ENCODE measurements at regions not wholly inside any gene's neighbourhood (a gene's known extent, or its start where the extent isn't known, plus 50 kb on each side); places are given as distances from the start of the nearest gene placed in this dataset.

DNA sequence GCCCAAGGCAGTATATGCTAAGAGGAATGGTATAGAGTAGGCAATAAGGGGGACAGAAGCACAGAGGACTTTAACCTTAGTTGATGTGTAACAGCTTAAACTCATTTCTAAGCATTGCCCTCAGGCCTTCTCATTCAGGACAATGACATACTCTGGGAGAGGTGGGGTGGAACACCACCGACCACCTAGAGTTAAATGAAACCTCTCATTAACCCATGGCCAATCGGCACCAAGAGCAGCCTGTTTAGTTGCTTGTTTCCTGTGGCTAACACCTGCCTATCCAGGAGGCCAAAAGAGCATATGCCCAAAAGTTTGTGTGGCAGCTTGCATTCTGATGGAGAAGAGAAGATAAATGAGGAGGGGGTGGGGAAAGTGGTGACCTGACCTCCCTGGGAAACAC, 50.0 kb downstream of the PABIR2 start:
- DNase-seq = no peak

DNA sequence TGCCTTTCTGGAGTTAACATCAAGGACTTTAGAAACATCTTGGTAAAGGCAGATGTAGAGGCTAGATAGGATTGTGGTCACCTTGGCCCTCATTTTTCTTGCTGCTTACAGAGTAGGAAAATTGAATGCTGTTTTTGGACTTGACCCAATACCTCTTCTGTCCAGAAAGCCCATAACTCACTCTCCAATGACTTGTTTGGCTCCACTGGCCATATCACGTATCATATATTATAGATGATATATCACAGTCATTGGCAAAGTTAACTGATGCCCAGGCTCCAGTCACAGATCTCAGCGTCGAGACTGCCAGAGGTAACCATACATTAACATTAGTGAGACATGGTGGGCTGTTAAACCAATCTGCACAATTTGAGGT, 50.6 kb downstream of the PABIR2 start:
- no peak for DNase-seq

DNA sequence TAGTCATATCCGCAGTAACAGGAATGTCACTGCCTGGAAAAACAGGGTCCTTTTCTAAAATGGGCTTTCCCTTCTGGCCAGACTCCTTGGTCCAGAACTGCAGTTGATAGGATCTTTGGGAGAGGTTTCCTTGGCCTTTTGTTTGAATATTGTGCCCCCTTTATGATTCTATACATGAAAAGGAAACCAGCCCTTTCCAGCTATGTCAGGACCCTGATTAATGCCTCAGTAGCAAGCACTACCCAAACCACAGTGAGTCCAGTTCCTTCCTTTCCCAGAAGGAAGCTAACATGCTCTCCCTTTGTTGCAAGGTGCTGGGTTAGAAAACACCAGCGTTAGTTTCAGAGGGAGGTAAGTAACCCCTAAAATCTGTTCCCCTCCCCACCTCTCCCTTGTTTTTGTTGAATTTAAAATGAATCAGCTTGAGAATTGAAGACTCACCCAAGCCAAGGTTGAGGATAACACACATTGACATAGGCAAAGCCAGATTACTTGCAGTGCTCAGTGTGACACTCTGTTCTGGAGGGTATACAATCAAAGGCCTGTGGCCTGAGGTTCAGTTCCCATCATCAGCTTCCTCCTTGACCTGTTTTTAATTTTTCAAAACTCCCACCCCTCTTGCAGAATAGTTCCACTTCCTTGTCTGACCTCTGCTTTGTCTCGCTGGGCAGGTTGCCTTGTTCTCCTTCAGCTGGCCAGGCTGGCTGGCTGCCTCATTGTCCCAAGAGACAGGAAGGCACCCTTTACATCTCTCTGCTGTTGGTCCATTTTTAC, 51.2 kb downstream of the PABIR2 start:
- DNase-seq = no peak

DNA sequence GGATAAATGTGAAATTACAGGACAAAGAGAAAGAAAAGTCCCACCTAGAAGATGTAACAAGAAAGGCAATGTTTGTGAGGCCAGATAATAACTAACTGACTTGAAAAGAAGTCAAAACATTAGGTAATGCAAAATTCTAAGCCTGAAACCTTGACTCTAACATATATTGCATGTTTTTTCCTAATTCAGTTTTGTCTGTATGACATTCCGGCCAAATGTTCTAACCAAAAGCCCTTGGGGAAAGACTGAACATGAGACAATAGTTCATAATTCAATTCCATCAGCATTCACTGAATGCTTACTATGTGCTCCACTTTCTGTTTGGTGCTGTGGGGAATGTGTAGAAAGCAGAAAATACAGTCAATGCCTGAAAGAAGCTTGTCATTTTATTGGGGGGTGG, 53.9 kb downstream of the PABIR2 start:
- DNase-seq = no peak

DNA sequence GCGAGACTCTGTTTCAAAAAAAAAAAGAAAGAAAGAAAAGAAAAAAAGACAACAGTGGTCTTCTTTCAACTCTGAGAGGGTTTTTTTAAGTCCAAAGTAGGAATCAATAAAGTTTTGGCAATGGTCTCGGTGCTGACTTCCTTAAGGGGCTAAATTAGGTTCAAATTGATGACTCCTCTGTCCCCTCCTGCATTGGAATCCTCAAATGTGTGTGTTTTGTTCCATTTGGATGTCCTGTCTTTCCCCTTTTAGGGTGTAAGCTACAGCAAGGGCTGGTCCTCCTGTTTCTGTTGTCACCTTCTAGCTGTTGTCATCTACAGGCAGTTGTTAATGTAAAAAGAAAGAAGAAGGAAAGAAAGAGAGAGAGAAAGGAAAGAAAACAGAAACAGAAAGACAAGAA, 54.4 kb downstream of the PABIR2 start:
- no peak for DNase-seq

DNA sequence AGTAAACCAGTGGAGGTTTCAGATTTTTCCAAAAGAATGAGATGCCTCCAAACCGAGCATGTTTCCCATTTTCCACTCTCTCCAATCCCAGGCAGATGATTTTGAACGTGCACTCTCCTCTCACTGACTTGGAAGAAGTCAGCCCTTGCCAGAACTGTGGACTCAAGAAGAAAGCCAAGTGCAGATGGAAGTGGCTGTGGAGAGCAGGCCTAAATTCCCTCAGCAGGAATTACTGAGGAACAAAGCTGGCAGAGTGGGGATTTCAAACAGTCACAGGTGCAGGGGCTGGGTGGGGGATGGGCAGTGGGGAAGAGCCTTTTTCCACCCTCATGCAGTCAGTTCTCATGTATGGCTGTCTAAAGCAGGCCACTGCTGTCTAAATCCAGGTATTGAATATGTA, 55.3 kb downstream of the PABIR2 start:
- no peak for DNase-seq

DNA sequence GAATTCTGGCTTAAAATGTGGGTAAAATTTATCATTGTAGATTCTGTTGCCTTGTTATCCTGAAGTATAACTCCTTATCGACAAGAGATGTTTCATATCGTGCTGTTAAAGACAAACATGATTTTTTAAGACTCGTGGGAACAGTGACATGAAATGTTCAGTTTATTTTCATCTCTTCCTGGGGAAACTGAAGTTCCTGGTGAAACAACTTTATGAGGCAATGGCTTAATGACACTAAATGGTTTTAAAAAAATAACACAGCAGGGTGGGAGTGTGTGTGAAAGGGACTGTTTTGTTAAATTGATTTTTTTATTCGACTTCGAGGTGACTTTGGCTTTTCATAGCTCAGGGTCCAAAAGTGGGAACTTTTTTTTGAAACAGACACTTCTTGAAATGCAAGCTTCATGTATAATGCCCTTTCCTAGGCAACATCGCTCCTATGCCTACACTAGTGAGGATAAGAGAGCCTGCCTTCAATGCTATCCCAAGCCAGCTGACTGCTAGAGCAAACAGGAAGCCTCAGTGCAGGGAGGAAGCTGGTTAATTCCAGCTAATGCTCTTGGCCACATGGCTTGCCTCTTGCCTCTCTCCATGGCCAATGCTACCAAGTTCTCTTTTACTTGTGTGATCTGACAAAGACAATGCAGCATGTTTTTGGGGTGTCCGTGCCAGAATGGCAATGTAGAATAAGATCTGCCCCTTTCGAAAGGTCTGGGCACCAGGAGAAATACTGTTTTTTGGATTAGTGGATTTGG, 57.8 kb downstream of the PABIR2 start:
- no peak for DNase-seq

DNA sequence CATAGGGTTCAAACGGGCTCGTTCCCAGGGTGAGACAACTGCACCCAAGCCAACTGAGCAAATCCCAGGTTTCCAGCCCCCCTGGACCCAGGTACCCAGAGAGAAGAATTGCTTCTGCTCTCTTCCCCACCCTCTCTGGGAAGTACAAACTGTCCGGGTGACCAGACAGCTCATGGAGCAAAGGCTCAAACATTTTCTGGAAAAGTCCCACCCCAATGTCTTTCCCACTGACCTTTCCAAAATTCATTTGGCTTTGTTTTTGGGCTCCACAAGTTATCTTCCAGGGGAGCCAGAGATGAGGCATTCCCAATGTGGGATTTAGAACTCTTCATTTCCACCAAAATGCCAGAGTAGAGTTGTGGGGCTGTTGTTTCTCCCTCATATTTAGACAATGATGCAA, 58.6 kb downstream of the PABIR2 start:
- DNase-seq = no peak

DNA sequence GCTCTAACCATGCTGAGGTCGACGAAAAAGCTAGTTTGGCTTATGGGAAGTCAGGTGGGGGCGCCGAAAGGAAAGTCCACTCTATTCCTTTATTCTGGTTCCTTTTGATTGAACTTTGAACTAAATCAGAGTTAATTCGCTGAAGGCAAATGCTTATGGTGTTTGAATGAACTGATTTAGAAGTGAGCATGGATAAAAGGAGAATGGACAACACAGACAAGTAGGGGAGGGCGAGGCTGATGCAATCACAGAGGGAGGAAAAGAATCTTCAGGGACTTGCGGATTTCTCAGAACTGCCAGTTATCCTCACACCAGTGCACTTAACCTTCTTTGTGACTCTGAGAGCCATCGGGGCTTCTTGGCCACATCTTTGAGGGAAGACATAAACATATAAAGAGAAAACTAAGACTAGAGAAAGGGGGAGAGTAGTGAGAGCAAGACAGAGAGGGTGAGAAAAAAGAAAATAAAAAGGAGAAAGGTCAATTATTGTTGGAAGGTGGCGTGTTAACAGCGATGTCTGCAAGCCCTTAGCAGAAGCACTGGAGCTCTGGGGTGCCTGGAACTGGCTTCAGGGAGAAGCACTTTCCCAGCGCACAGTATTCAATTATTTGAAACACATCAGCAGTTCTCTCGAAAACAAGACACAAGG, 59.2 kb downstream of the PABIR2 start:
- no peak for DNase-seq

DNA sequence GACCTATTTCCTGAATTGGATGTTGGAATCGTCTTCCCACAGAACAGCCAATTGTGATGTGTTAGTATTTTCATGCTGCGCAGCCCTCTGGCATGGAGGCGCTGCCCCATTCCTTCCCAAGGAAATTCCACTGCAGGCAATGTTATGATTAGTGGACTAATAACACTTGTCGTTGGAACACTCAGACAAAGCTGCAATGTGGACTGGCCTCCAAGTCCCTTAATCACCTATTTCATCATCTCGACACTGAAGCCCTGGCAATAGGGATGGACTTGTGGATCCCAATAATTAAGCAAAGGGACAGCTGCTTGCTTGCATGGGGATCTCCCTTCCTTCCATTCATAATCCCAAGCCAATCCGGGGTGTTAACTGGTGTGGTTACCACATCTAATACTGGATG, 59.9 kb downstream of the PABIR2 start:
- DNase-seq = no peak

DNA sequence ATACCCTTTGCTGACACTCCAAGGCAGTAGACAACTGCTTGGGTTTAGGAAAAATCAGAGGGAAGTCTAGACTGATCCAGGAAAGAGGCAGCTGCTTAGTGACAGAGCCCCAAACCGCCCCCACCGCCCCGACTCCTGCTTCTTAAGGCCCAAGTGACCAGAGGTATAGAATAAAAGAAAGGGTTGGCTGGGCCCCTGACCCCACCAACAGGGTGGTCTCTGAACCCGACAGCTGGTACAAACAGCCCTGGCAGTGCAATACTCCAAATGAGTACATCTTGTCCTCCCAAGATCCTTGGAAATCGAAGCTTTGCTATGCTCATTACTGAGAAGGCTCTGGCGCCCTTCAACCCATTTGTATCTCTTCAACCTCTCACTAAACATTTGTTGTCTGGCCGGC, 60.6 kb downstream of the PABIR2 start:
- no peak for DNase-seq

DNA sequence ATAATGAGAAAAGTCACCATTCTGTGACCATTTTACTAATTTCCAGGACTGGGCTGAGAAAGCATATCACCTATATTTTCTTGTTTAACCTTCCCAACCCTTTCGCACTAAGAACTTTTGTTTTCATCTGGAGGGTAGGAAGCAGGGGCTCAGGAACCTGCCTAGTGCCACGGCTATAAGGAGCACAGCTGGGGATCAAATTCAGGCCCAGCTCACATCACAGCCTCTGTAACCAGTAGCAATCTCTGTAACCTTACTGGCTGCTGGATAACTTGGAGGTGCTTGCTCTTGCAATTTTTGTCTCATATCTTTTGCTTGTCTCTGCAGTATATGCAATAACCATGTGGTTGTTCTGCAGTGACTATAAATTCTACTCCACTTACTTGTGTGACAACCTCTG, 62.0 kb downstream of the PABIR2 start:
- DNase-seq = no peak

DNA sequence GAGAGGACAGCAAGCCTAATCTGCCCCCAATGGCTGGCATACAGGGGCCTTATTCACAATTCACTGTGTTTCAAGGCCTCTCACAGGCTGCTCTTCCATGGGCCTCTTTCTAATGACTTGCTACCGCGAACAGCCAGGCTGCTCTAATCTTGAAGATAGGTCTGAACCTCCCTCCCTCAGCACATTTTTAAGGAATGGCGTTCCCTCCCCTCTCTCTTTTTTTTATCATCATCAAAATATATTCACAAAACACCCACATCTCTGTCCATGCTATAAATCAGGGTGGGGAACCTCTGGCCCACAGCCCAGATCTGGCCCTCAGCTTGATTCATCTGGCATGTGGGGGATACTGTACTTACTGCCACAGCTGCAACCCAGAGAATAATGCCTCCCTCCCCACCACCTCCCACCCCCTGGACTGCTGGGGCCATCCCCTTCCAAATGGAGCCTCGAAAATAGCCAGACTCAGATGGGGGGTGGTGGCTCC, 62.5 kb downstream of the PABIR2 start:
- no peak for DNase-seq

DNA sequence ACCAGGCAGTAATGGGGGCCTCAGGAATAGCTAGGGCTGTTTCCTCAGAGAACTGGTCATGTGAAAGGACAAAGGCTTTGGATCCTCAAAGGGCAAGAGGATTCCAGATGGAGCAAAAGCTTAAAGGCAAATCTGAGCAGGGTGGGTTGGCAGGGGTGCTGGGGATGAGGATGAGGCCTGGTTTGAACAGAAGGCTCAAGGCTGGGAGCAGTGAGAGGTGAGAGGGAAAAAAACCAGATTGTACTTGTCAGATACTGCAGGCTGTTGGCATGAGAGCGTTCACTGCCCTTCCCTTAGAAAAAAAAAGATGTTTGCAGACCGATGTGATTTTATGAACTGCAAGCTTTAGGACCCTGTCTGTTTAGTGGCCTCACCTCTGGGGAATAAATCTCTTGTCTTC, 63.4 kb downstream of the PABIR2 start:
- DNase-seq = no peak

DNA sequence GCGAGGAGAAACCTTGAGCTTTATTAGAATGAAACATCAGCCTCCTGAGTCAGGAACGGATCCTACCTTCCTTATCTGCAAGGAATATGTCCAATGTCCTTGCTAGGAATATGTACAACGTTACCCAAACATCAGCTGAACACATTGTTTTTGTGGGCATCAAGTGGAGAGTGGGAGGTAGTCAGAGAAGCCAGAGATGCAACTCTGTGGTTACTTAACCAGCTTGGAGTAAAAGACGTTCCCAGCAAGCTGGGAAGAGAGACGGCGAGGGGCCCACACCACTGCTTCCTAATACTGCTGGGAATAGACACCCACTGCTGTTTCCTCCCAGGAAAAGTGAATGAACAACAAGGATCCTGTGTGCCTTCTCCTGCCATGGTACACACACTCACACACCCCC, 64.3 kb downstream of the PABIR2 start:
- DNase-seq = no peak

DNA sequence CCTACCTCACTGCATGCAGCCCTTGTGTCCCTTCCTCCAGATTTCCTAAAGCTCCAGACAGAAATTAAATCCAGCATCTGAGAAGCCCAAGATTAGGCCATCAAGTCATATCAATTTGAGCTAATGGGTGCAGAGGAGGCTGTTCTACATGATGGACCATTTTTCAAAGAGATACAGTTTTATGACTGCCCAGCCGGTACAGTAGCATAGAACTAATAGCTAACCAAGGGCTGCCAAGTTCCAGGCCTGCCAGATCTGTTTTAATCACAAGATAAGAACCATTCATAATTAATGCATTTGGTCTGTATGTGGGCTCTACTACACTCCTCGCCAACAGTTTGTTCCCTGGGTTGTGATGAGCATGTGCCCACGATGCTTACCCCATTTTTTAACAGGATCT, 64.9 kb downstream of the PABIR2 start:
- no peak for DNase-seq

DNA sequence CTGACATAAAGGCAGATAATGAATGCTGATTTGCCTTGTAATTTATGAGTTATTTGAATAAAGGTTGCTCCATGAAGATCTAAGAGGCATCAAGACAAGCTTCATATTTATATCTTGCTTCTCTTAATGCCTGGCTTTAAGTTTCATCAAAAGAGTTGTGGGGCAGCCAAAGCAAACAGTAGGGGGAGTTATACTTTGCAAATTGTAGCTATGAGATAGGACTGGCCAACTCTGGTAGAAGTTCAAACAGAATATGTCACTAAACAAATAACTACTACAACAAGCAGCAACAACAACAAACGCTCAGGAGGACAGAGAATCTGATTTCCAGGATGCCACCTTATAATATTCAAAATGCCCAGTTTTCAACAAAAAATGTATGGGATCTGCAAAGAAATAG, 69.1 kb upstream of the PLAC1 start:
- DNase-seq = no peak

DNA sequence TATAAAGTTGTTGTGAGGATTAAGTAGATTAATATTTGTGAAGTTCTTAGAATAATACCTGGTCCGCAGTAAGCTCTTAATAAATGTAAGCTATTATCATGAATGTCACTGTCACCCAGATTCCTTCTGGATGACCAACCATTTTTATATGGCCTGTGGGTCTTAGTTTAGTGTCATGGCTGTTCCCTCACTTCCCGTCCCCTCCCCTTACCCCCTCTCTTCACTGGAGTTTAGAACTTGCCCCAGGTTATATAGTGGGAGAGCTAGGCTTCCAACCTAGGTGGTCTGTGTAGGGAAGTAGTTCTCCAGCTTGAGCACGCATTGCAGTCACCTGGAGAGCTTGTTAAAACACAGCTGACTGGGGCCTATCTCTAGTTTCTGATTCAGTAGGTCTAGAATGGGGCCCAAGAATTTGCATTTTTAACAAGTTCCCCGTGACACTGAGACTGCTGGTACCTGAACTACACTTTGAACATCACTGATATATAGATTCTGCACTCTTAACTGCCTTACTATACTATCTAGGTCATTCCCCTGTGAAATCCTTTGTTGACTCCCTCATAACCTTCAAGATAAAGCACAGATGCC, 66.9 kb upstream of the PLAC1 start:
- DNase-seq = no peak

DNA sequence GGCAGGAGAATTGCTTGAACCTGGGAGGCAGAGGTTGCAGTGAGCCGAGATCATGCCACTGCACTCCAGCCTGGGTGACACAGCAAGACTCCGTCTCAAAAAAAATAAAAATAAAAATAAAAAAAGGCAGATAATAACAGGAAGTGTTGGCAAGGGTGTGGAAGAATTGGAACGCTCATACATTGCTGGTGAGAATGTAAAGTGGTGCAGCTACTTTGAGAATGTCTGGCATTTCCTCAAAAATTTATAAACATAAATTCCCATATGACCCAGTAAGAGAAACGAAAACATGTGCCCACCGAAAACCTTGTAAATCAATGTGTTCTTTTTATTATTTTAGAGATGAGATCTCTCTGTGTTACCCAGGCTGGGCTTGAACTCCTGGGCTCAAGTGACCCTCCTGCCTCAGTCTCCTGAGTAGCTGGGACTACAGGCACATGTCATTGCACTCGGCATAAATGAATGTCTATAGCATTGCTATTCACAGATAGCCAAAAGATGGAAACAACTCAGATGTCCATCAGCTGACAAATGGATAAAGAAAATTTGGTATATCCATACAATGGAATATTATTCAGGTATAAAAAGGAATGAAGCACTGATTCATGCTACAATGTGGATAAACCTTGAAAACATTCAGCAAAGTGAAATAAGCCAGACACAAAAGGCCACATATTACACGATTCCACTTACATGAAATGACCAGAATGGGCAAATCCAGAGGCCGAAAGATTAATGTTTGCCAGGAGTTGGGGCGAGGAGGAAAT, 63.7 kb upstream of the PLAC1 start:
- no peak for DNase-seq

DNA sequence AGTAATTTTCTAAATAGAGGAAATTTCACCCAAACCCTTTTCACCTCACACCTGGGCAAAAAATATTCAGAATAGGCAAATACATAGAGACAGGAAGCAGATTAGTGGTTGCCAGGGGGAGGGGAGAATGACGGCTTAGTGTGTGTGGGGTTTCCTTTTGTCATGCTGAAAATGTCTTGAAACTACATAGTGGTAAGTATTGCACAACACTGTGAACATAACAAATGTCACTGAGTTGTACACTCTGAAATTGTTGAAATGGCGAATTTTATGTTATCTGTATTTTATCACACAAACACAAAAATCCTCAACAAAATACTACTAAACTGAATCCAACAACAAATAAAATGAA, 60.7 kb upstream of the PLAC1 start:
- DNase-seq = no peak

DNA sequence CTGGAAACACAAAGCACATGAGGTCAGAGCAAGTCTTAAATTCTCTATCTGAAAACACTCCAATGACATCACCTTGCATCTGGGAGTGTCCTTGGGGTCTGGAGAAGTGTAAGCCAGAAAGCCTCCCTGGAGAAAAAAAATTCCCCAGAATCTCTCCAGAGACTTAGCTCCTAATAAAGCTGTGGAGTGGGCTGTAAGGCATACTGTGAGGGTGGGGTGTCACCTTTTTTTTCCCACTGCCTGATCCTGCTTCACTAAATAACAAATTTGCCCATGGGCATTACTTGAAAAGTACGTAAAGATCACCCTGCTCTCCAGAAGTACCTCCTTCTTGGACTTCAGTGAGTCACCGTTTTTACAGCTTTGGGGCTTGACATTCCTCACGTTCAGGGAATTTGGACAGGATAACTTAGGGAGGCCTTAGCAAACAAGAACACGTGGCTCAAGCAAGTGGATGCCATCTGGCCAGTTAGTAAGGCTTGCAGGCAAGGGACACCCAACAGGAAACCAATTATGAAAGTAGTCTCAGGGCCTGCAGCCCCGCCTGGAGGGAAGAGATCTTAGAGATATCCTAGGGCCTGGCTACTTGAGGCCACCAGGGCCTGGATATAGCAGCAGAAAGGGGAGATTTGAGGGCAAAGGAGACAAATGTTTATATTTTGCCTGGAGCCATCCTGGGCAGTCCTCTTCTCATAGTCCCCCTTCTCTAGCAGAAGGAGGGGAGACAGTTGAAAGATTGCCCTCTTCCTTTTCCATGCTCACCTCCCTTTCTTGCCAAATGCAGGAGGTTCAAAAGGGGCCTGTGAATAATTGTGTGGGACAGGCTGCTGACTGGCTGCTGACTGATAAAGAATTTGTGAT, 60.1 kb upstream of the PLAC1 start:
- no peak for DNase-seq

DNA sequence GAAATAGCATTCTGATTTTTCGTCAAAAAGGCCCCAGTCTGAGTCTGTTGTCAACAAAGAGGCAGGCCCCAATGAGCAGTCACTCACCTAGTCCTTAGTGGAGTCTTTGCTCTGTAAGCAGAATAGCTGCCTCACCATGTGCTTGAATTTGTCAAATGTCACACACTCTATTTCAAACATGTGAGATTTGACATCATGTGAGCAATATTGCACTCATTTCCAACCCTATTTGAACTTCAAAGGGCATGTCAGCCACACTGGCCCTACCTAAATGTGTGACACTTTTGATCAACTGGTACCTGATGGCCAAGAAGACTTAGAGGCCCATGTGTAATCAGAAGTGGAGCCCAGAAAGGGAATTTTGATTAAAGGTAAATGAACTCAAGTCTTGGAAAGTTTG, 59.4 kb upstream of the PLAC1 start:
- no peak for DNase-seq

All from NCI-H510A (cell line).